ENCODE measurements at regions not wholly inside any gene's neighbourhood (a gene's known extent, or its start where the extent isn't known, plus 50 kb on each side); places are given as distances from the start of the nearest gene placed in this dataset.

DNA sequence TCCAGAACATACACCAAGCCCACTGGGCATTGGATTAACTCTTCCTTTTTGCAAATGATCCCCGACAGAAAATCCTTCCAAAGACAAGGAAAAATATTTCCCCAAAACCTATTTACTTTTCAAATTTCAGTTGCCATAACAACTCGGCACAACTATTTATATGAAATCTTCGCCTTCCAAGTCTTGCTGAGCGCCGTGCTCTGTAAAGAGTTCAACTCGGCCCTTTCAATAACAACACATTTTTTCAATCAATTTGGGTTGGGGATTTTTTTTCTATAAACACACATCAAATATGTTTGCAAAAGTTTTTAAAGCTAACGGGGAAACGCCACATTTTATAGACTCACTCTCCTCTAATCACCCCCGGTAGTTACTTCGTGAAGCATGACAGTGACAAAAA, 333.8 kb downstream of the MN1 start:
- no peaks in the 10 kb centered on the region for H3K27me3 ChIP-seq (ENCODE audit: control insufficient read depth in 3 of 3, insufficient read depth in 3 of 3, low read length in 3 of 3)
- no peaks in the 10 kb centered on the region for H3K36me3 ChIP-seq (ENCODE audit: control insufficient read depth in 3 of 3, insufficient read depth in 2 of 3, low read depth in 1 of 3, low read length in 3 of 3)
- 63 to 82% (median 80%) methylated on average over 10 of the region's 10 CpGs for WGBS, 3 donors
- H3K27ac ChIP-seq (ENCODE audit: low read depth in 1 of 3, low read length in 2 of 3): peak overlapping the region in 1 of 3 donors; percentile 46
- H3K4me1 ChIP-seq (ENCODE audit: control insufficient read depth in 3 of 3, insufficient read depth in 2 of 3, low read depth in 1 of 3, low read length in 2 of 3): peaks cover 0 to 13% (median 0%) of the 10 kb centered on the region in 3 donors
- no peak overlapping the region for H3K4me3 ChIP-seq (ENCODE audit: low read depth in 1 of 3, low read length in 3 of 3)
- no peak for FAIRE-seq
- peaks cover 0 to 4% of the 10 kb centered on the region in 2 donors for H3K9me3 ChIP-seq (ENCODE audit: control insufficient read depth in 2 of 2, insufficient read depth in 1 of 2, low read depth in 1 of 2, low read length in 1 of 2)
- DNase-seq: no peak

- Histone ChIP-seq H3K27me3 (ENCODE audit: control insufficient read depth in 3 of 3, insufficient read depth in 3 of 3, low read length in 3 of 3) (no peaks in the 10 kb centered on the region), H3K36me3 (ENCODE audit: control insufficient read depth in 3 of 3, insufficient read depth in 2 of 3, low read depth in 1 of 3, low read length in 3 of 3) (no peaks in the 10 kb centered on the region), H3K27ac (ENCODE audit: low read depth in 1 of 3, low read length in 2 of 3) (peak overlapping the region in 1 of 3 donors; percentile 6), H3K4me1 (ENCODE audit: control insufficient read depth in 3 of 3, insufficient read depth in 2 of 3, low read depth in 1 of 3, low read length in 2 of 3) (peaks cover 0 to 13% (median 0%) of the 10 kb centered on the region in 3 donors), H3K9me3 (ENCODE audit: control insufficient read depth in 2 of 2, insufficient read depth in 1 of 2, low read depth in 1 of 2, low read length in 1 of 2) (peaks cover 0 to 4% of the 10 kb centered on the region in 2 donors), H3K4me3 (ENCODE audit: low read depth in 1 of 3, low read length in 3 of 3) (no peak overlapping the region)
- FAIRE-seq: no peak
- WGBS, 3 donors: 51 to 92% (median 83%) methylated on average over 3 of the region's 3 CpGs
- DNase-seq: no peak
Observed at GRCh38 chr22:27468712-27469111, 332.8 kb downstream of the MN1 start.

- peaks cover 0 to 20% (median 0%) of the 10 kb centered on the region in 3 donors for H3K4me1 ChIP-seq (ENCODE audit: control insufficient read depth in 3 of 3, insufficient read depth in 2 of 3, low read depth in 1 of 3, low read length in 2 of 3)
- FAIRE-seq: no peak
- no peaks in the 10 kb centered on the region for H3K27me3 ChIP-seq (ENCODE audit: control insufficient read depth in 3 of 3, insufficient read depth in 3 of 3, low read length in 3 of 3)
- no peaks in the 10 kb centered on the region for H3K36me3 ChIP-seq (ENCODE audit: control insufficient read depth in 3 of 3, insufficient read depth in 2 of 3, low read depth in 1 of 3, low read length in 3 of 3)
- DNase-seq: no peak
- H3K9me3 ChIP-seq (ENCODE audit: control insufficient read depth in 2 of 2, insufficient read depth in 1 of 2, low read depth in 1 of 2, low read length in 1 of 2): no peaks in the 10 kb centered on the region
- no peak overlapping the region for H3K27ac ChIP-seq (ENCODE audit: low read depth in 1 of 3, low read length in 2 of 3)
- no peak overlapping the region for H3K4me3 ChIP-seq (ENCODE audit: low read depth in 1 of 3, low read length in 3 of 3)
- WGBS, 3 donors: 78 to 86% (median 81%) methylated on average over 2 of the region's 2 CpGs
Observed at GRCh38 chr22:27470169-27470772, 331.3 kb downstream of the MN1 start.

DNA sequence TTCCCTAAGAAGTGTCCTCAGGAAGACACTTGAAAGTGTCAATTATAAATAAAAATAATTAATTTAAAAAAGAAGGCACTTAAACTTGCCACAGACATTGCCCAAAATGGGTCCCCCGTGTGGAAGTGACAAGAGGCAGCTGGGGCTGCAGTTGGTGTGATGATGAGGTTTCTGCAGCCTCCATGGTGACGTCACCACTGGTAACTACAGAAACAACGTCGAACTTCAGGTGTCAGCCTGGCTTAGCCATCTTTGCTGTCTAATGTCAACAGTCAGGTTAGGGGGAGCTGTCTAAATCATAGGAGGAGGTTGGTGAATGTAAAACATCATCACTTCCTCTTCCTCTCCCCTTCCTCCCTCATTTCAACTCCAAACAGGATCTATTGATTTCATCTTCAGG, 328.6 kb downstream of the MN1 start:
- WGBS, 3 donors: 61 to 78% (median 62%) methylated on average over 4 of the region's 4 CpGs

GRCh38 chr22:27473533-27473932, 328.0 kb downstream of the MN1 start:
- DNase-seq (no peak), FAIRE-seq (no peak)
- peaks cover 0 to 30% (median 0%) of the 10 kb centered on the region in 3 donors for H3K4me1 ChIP-seq (ENCODE audit: control insufficient read depth in 3 of 3, insufficient read depth in 2 of 3, low read depth in 1 of 3, low read length in 2 of 3)
- H3K36me3 ChIP-seq (ENCODE audit: control insufficient read depth in 3 of 3, insufficient read depth in 2 of 3, low read depth in 1 of 3, low read length in 3 of 3): no peaks in the 10 kb centered on the region
- H3K4me3 ChIP-seq (ENCODE audit: low read depth in 1 of 3, low read length in 3 of 3): no peak overlapping the region
- H3K9me3 ChIP-seq (ENCODE audit: control insufficient read depth in 2 of 2, insufficient read depth in 1 of 2, low read depth in 1 of 2, low read length in 1 of 2): no peaks in the 10 kb centered on the region
- no peaks in the 10 kb centered on the region for H3K27me3 ChIP-seq (ENCODE audit: control insufficient read depth in 3 of 3, insufficient read depth in 3 of 3, low read length in 3 of 3)
- no peak overlapping the region for H3K27ac ChIP-seq (ENCODE audit: low read depth in 1 of 3, low read length in 2 of 3)
- WGBS, 3 donors: 78 to 91% (median 91%) methylated on average over 3 of the region's 3 CpGs

More for the DNA sequence above, 328.6 kb downstream of the MN1 start:
- H3K36me3 ChIP-seq (ENCODE audit: control insufficient read depth in 3 of 3, insufficient read depth in 2 of 3, low read depth in 1 of 3, low read length in 3 of 3): no peaks in the 10 kb centered on the region
- H3K27ac ChIP-seq (ENCODE audit: low read depth in 1 of 3, low read length in 2 of 3): no peak overlapping the region
- FAIRE-seq (no peak), DNase-seq (no peak)
- no peak overlapping the region for H3K4me3 ChIP-seq (ENCODE audit: low read depth in 1 of 3, low read length in 3 of 3)
- peaks cover 0 to 30% (median 0%) of the 10 kb centered on the region in 3 donors for H3K4me1 ChIP-seq (ENCODE audit: control insufficient read depth in 3 of 3, insufficient read depth in 2 of 3, low read depth in 1 of 3, low read length in 2 of 3)
- H3K9me3 ChIP-seq (ENCODE audit: control insufficient read depth in 2 of 2, insufficient read depth in 1 of 2, low read depth in 1 of 2, low read length in 1 of 2): no peaks in the 10 kb centered on the region
- H3K27me3 ChIP-seq (ENCODE audit: control insufficient read depth in 3 of 3, insufficient read depth in 3 of 3, low read length in 3 of 3): no peaks in the 10 kb centered on the region

DNA sequence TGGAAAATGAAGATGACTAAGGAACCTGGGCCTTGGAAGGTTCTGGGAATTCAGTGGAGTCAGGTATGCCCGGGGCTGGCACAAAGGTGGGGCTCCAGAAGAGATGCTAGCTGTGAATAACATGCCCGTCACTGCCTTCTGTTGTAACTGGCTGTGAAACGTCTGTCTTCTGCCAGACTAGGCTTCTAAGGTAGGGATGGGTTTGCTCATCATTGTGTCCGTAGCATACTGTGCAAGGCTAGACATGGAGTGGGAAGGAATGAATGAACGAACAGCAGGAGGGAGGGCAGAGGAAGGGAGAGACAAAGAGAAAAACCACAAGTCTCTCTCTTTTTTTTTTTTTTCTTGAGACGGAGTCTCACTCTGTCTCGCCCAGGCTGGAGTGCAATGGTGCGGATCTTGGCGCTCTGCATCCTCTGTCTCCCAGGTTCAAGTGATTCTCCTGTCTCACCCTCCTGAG, 327.4 kb downstream of the MN1 start:
- WGBS, 3 donors: 83 to 85% (median 85%) methylated on average over 9 of the region's 9 CpGs
- DNase-seq: no peak

GRCh38 chr22:27474711-27475547, 326.6 kb downstream of the MN1 start:
- Histone ChIP-seq H3K36me3 (ENCODE audit: control insufficient read depth in 3 of 3, insufficient read depth in 2 of 3, low read depth in 1 of 3, low read length in 3 of 3) (no peaks in the 10 kb centered on the region), H3K27me3 (ENCODE audit: control insufficient read depth in 3 of 3, insufficient read depth in 3 of 3, low read length in 3 of 3) (no peaks in the 10 kb centered on the region), H3K9me3 (ENCODE audit: control insufficient read depth in 2 of 2, insufficient read depth in 1 of 2, low read depth in 1 of 2, low read length in 1 of 2) (no peaks in the 10 kb centered on the region), H3K4me1 (ENCODE audit: control insufficient read depth in 3 of 3, insufficient read depth in 2 of 3, low read depth in 1 of 3, low read length in 2 of 3) (peaks cover 0 to 34% (median 0%) of the 10 kb centered on the region in 3 donors), H3K27ac (ENCODE audit: low read depth in 1 of 3, low read length in 2 of 3) (peak overlapping the region in 1 of 3 donors; percentile 37), H3K4me3 (ENCODE audit: low read depth in 1 of 3, low read length in 3 of 3) (no peak overlapping the region)
- 19 to 36% (median 30%) methylated on average over 12 of the region's 12 CpGs for WGBS, 3 donors
- FAIRE-seq: no peak
- peak in 1 of 2 donors; percentile 66 for DNase-seq

More for the DNA sequence above, 327.4 kb downstream of the MN1 start:
- Histone ChIP-seq H3K27ac (ENCODE audit: low read depth in 1 of 3, low read length in 2 of 3) (no peak overlapping the region), H3K27me3 (ENCODE audit: control insufficient read depth in 3 of 3, insufficient read depth in 3 of 3, low read length in 3 of 3) (no peaks in the 10 kb centered on the region), H3K4me1 (ENCODE audit: control insufficient read depth in 3 of 3, insufficient read depth in 2 of 3, low read depth in 1 of 3, low read length in 2 of 3) (peaks cover 0 to 30% (median 0%) of the 10 kb centered on the region in 3 donors), H3K9me3 (ENCODE audit: control insufficient read depth in 2 of 2, insufficient read depth in 1 of 2, low read depth in 1 of 2, low read length in 1 of 2) (no peaks in the 10 kb centered on the region), H3K4me3 (ENCODE audit: low read depth in 1 of 3, low read length in 3 of 3) (no peak overlapping the region), H3K36me3 (ENCODE audit: control insufficient read depth in 3 of 3, insufficient read depth in 2 of 3, low read depth in 1 of 3, low read length in 3 of 3) (no peaks in the 10 kb centered on the region)
- FAIRE-seq: no peak

- FAIRE-seq: no peak
- H3K4me1 ChIP-seq (ENCODE audit: control insufficient read depth in 3 of 3, insufficient read depth in 2 of 3, low read depth in 1 of 3, low read length in 2 of 3): peaks cover 0 to 40% (median 0%) of the 10 kb centered on the region in 3 donors
- H3K36me3 ChIP-seq (ENCODE audit: control insufficient read depth in 3 of 3, insufficient read depth in 2 of 3, low read depth in 1 of 3, low read length in 3 of 3): no peaks in the 10 kb centered on the region
- H3K27ac ChIP-seq (ENCODE audit: low read depth in 1 of 3, low read length in 2 of 3): peak overlapping the region in 1 of 3 donors; percentile 37
- H3K9me3 ChIP-seq (ENCODE audit: control insufficient read depth in 2 of 2, insufficient read depth in 1 of 2, low read depth in 1 of 2, low read length in 1 of 2): no peaks in the 10 kb centered on the region
- no peak overlapping the region for H3K4me3 ChIP-seq (ENCODE audit: low read depth in 1 of 3, low read length in 3 of 3)
- DNase-seq: no peak
- 29 to 43% (median 30%) methylated on average over 3 of the region's 3 CpGs for WGBS, 3 donors
- H3K27me3 ChIP-seq (ENCODE audit: control insufficient read depth in 3 of 3, insufficient read depth in 3 of 3, low read length in 3 of 3): no peaks in the 10 kb centered on the region
Observed at GRCh38 chr22:27475548-27475897, 326.0 kb downstream of the MN1 start.
